Colonic mucosa (tissue), 4 donors: ENCODE measurements at regions not wholly inside any gene's neighbourhood (a gene's known extent, or its start where the extent isn't known, plus 50 kb on each side); places are given as distances from the start of the nearest gene placed in this dataset.

ENCODE experiments used
- DNase-seq: peaks from one replicate; pipeline ENCODE4 v3.0.0-alpha.2; 2020
- H3K27ac ChIP-seq: fragments of 200-600 bp; one replicate; pipeline ENCODE4 v1.8.0; 2021
- H3K27me3 ChIP-seq: fragments of 200-600 bp; one replicate; pipeline ENCODE4 v1.8.0; 2021
- H3K36me3 ChIP-seq: fragments of 200-600 bp; one replicate; pipeline ENCODE4 v1.8.0; 2021
- H3K4me1 ChIP-seq: fragments of 200-600 bp; one replicate; pipeline ENCODE4 v1.8.0; 2021; ENCODE audit warnings: mild to moderate bottlenecking
- H3K4me3 ChIP-seq: fragments of 200-600 bp; one replicate; pipeline ENCODE4 v1.8.0; 2021
- H3K9ac ChIP-seq, 2 donors: one replicate each; pipeline ENCODE4 v1.7.0; 2013; ENCODE audit warnings: control low read depth in 2 of 2, low read depth in 2 of 2, low read length in 2 of 2
- H3K9me3 ChIP-seq: fragments of 200-600 bp; one replicate; pipeline ENCODE4 v1.8.0; 2021
- CTCF ChIP-seq: fragments of 200-600 bp; IDR thresholded peaks from one replicate; pipeline ENCODE4 v1.8.0; 2022; ENCODE audit warnings: antibody characterized with exemption, mild to moderate bottlenecking
- intact Hi-C: fragments of 100-400 bp; cut with DNase I; formaldehyde crosslinking; loops from one replicate; pipeline ENCODE4 v1.14.1; 2022
- donor health status: healthy.
- donor health status: DM: no; HTN: no; CAD: no.
- donor health status: DM: no; HTN: no; CAD: no.

- Histone ChIP-seq H3K27me3 (no peaks in the 10 kb centered on the region), H3K9me3 (no peaks in the 10 kb centered on the region), H3K4me3 (no peak overlapping the region), H3K27ac (no peak overlapping the region), H3K9ac (no peak overlapping the region), H3K4me1 (no peaks in the 10 kb centered on the region), H3K36me3 (no peaks in the 10 kb centered on the region)
- intact Hi-C loops = no loop called here
- DNase-seq = no peak
- TF ChIP-seq CTCF = no peak
Observed at GRCh38 chr1:208565756-208566440, 321.7 kb upstream of the PLXNA2 start.

- Histone ChIP-seq H3K27ac (no peak overlapping the region), H3K9ac (no peak overlapping the region), H3K9me3 (no peaks in the 10 kb centered on the region), H3K27me3 (no peaks in the 10 kb centered on the region), H3K4me1 (no peaks in the 10 kb centered on the region), H3K36me3 (no peaks in the 10 kb centered on the region), H3K4me3 (no peak overlapping the region)
- intact Hi-C loops = no loop called here
- DNase-seq = no peak
- TF ChIP-seq CTCF = no peak
Observed at GRCh38 chr1:208569181-208569580, 325.0 kb upstream of the PLXNA2 start.

- Histone ChIP-seq H3K27me3 (no peaks in the 10 kb centered on the region), H3K36me3 (no peaks in the 10 kb centered on the region), H3K4me1 (no peaks in the 10 kb centered on the region), H3K9ac (no peak overlapping the region), H3K4me3 (no peak overlapping the region), H3K27ac (no peak overlapping the region), H3K9me3 (no peaks in the 10 kb centered on the region)
- no peak for TF ChIP-seq CTCF
- intact Hi-C loops = no loop called here
- DNase-seq = no peak
Observed at GRCh38 chr1:208570362-208570761, 326.2 kb upstream of the PLXNA2 start.

GRCh38 chr1:208576425-208576824 is 332.2 kb upstream of the PLXNA2 start:
- Histone ChIP-seq H3K9me3 (no peaks in the 10 kb centered on the region), H3K4me1 (no peaks in the 10 kb centered on the region), H3K4me3 (no peak overlapping the region), H3K9ac (no peak overlapping the region), H3K27me3 (no peaks in the 10 kb centered on the region), H3K36me3 (no peaks in the 10 kb centered on the region), H3K27ac (no peak overlapping the region)
- DNase-seq = no peak
- intact Hi-C loops = no loop called here
- no peak for TF ChIP-seq CTCF

- intact Hi-C loops = no loop called here
- H3K27ac ChIP-seq = no peak overlapping the region
- H3K27me3 ChIP-seq = no peaks in the 10 kb centered on the region
- no peak overlapping the region for H3K9ac ChIP-seq
- no peaks in the 10 kb centered on the region for H3K4me1 ChIP-seq
- H3K4me3 ChIP-seq = no peak overlapping the region
- no peak for TF ChIP-seq CTCF
- no peak for DNase-seq
- H3K9me3 ChIP-seq = no peaks in the 10 kb centered on the region
- H3K36me3 ChIP-seq = no peaks in the 10 kb centered on the region
Observed at GRCh38 chr1:208577381-208577905, 333.3 kb upstream of the PLXNA2 start.
